ENCODE measurements at regions not wholly inside any gene's neighbourhood (a gene's known extent, or its start where the extent isn't known, plus 50 kb on each side); places are given as distances from the start of the nearest gene placed in this dataset.

GRCh38 chr6:78482801-78483552 lies 384.4 kb upstream of the IRAK1BP1 start:
- no peak overlapping the region for H3K4me2 ChIP-seq (ENCODE audit: low read depth, low read length)

More at GRCh38 chr6:78482801-78483552, 384.4 kb upstream of the IRAK1BP1 start:
- intact Hi-C loops (cut with micrococcal nuclease) (no loop called here), in situ Hi-C loops (cut with MboI; ENCODE audit: low sequenced_read_pairs) (no loop called here), dilution Hi-C loops (cut with HindIII; ENCODE audit: low sequenced_read_pairs, unreplicated experiment) (no loop called here)
- Histone ChIP-seq H4K8ac (ENCODE audit: low read depth in 2 of 2, low read length in 2 of 2) (no peak overlapping the region), H2AFZ (replicated peaks; ENCODE audit: low read length, poor library complexity) (no peak overlapping the region), H3K23ac (ENCODE audit: low read depth, low read length) (no peak overlapping the region), H2BK5ac (ENCODE audit: low read depth, low read length, poor library complexity, severe bottlenecking) (no peak overlapping the region), H4K5ac (ENCODE audit: low read depth, low read length) (no peak overlapping the region), H4K20me1 (ENCODE audit: insufficient read depth, low read length) (no peaks in the 10 kb centered on the region), H2BK120ac (ENCODE audit: low read depth, low read length) (no peak overlapping the region), H3K18ac (ENCODE audit: low read depth, low read length) (no peak overlapping the region; the same call in 1 of the 2 replicates), H3K9me3 (ENCODE audit: control insufficient read depth, insufficient read depth, low read length) (no peaks in the 10 kb centered on the region), H3K27me3 (ENCODE audit: control insufficient read depth, insufficient read depth, low read length) (no peaks in the 10 kb centered on the region), H3K4ac (ENCODE audit: low read depth, low read length) (no peak overlapping the region), H3K79me1 (ENCODE audit: low read depth in 1 of 2, low read length in 2 of 2) (no peaks in the 10 kb centered on the region), H3K4me3 (ENCODE audit: insufficient read depth, low read depth, low read length) (no peak overlapping the region), H3K36me3 (ENCODE audit: control insufficient read depth, insufficient read depth, low read length) (no peaks in the 10 kb centered on the region), H3K9me1 (ENCODE audit: insufficient read depth, low read length) (no peaks in the 10 kb centered on the region), H3K27ac (ENCODE audit: insufficient read depth, low read length) (no peak overlapping the region), H2AK5ac (ENCODE audit: low read depth, low read length) (no peak overlapping the region), H4K91ac (ENCODE audit: insufficient read depth, low read depth, low read length) (no peak overlapping the region), H2BK15ac (ENCODE audit: low read depth, low read length) (no peak overlapping the region), H3K9ac (ENCODE audit: low read depth, low read length) (no peak overlapping the region), H2AK9ac (replicated peaks; ENCODE audit: low read depth, low read length, poor library complexity) (no peak overlapping the region), H3K4me1 (ENCODE audit: control insufficient read depth, insufficient read depth, low read length) (no peaks in the 10 kb centered on the region; the same call in 1 of the 2 replicates), H2BK20ac (ENCODE audit: low read depth, low read length) (no peak overlapping the region), H3K56ac (ENCODE audit: extremely low read depth, insufficient read depth, low read length) (no peak overlapping the region), H3K14ac (replicated peaks; ENCODE audit: low read depth, low read length) (no peak overlapping the region)
- TF ChIP-seq CEBPB (IDR thresholded peaks at IDR 0.05; ENCODE audit: low read depth, low read length) = no peak
- TF ChIP-seq MAZ (IDR thresholded peaks at IDR 0.05; ENCODE audit: borderline replicate concordance, low read depth, low read length) = no peak
- no peak for TF ChIP-seq CTCF (conservative IDR thresholded peaks at IDR 0.05; ENCODE audit: low read depth, low read length)
- no peak for TF ChIP-seq FOS (IDR thresholded peaks at IDR 0.05; ENCODE audit: low read depth, low read length)
- no peak for TF ChIP-seq NFE2L2 (IDR thresholded peaks at IDR 0.05; ENCODE audit: low read depth, low read length)
- TF ChIP-seq ELK1 (IDR thresholded peaks at IDR 0.05; ENCODE audit: borderline replicate concordance, low read depth, low read length) = no peak
- no peak for TF ChIP-seq RFX5 (IDR thresholded peaks at IDR 0.05; ENCODE audit: low read depth, low read length)
- no peak for TF ChIP-seq RAD21 (IDR thresholded peaks at IDR 0.05; ENCODE audit: low read length)
- TF ChIP-seq BHLHE40 (IDR thresholded peaks at IDR 0.05; ENCODE audit: low read depth, low read length) = no peak
- TF ChIP-seq CHD1 (IDR thresholded peaks at IDR 0.05; ENCODE audit: low read depth, low read length) = no peak
- TF ChIP-seq MXI1 (IDR thresholded peaks at IDR 0.05; ENCODE audit: borderline replicate concordance, low read depth, low read length) = no peak
- TF ChIP-seq MAFK (IDR thresholded peaks at IDR 0.05; ENCODE audit: low read depth, low read length) = no peak
- no peak for TF ChIP-seq POLR2A (IDR thresholded peaks at IDR 0.05; ENCODE audit: low read depth, low read length)
- no peak for TF ChIP-seq USF2 (IDR thresholded peaks at IDR 0.05; ENCODE audit: low read depth, low read length)
- TF ChIP-seq RCOR1 (IDR thresholded peaks at IDR 0.05; ENCODE audit: insufficient replicate concordance, low read length) = no peak
- no peak for TF ChIP-seq SMC3 (IDR thresholded peaks at IDR 0.05; ENCODE audit: low read depth, low read length)
- no TSS peak for BruUV-seq (replicated peaks)
- CTCF ChIA-PET = interaction anchor here (1.4 to 1.5 kb wide), 2 partner anchors 9 to 22 kb away, joined by 3 to 4 read pairs; no protein-coding TSS in a partner anchor
- no peak for ATAC-seq (ENCODE audit: low read depth)
- DNase-seq = no peak
- POLR2A ChIA-PET (ENCODE audit: unreplicated experiment) = no interaction called here
- no CpG with 5 or more reads among the region's 4 CpGs for WGBS, 2 experiments (ENCODE audit: extremely low coverage in 2 of 2, insufficient read length in 1 of 2)

All from IMR-90 (cell line).